SK-N-SH (cell line): ENCODE measurements at regions not wholly inside any gene's neighbourhood (a gene's known extent, or its start where the extent isn't known, plus 50 kb on each side); places are given as distances from the start of the nearest gene placed in this dataset.

Experiments used
- CTCF ChIA-PET: fragments of 300-600, 350-600 bp; formaldehyde crosslinking; extraction: SDS; loops from one replicate; lab custom pipeline; 2021; lab: Yijun Ruan, JAX
- POLR2A ChIA-PET: fragments of 350-600 bp; sonication (Branson Sonifier 250); formaldehyde crosslinking; extraction: SDS; loops from one replicate; lab custom pipeline; 2020; ENCODE audit warnings: antibody characterized with exemption, inconsistent platforms; lab: Yijun Ruan, JAX
- DNase-seq: peaks from one replicate; pipeline ENCODE4 v3.0.0; 2012
- H2AFZ ChIP-seq: fragments of 200-600 bp; sonication (generic); 2 replicates; pipeline ENCODE4 v1.8.1; 2016; ENCODE audit warnings: antibody characterized with exemption, mild to moderate bottlenecking, low read depth
- H3F3A ChIP-seq: fragments of 200-600 bp; sonication (generic); replicated peaks from 2 replicates; pipeline ENCODE3; 2016; ENCODE audit warnings: antibody characterized with exemption, mild to moderate bottlenecking; ENCODE audit not compliant: insufficient read depth
- H3K27ac ChIP-seq, 2 experiments: fragments of 200-500 bp in 1 of 2; fragments of 200-600 bp in 1 of 2; sonication (Bioruptor generic) in 1 of 2; sonication (generic), shearing (Covaris generic) in 1 of 2; 2 replicates each; pipeline versions ENCODE4 v1.5.1 to v1.6.1; 2014 to 2016; ENCODE audit warnings: low read depth in 2 of 2, inconsistent platforms in 1 of 2, low read length in 1 of 2, mild to moderate bottlenecking in 1 of 2, mixed read lengths in 1 of 2
- H3K27me3 ChIP-seq: fragments of 200-600 bp; sonication (generic), shearing (Covaris generic); 2 replicates; pipeline ENCODE4 v1.6.1; 2016; ENCODE audit warnings: mixed run types; ENCODE audit not compliant: insufficient read depth
- H3K36me3 ChIP-seq, 2 experiments: fragments of 200-500 bp in 1 of 2; fragments of 200-600 bp in 1 of 2; sonication (Bioruptor generic) in 1 of 2; sonication (generic) in 1 of 2; replicated peaks in 1 of 2; 2 replicates each; pipeline versions ENCODE3 to v1.5.1; 2014 to 2016; ENCODE audit warnings: low read length in 1 of 2, mild to moderate bottlenecking in 1 of 2; ENCODE audit not compliant: insufficient read depth in 2 of 2, control insufficient read depth in 1 of 2
- H3K4me1 ChIP-seq, 2 experiments: fragments of 200-500 bp in 1 of 2; fragments of 200-600 bp in 1 of 2; sonication (Bioruptor generic) in 1 of 2; sonication (generic), shearing (Covaris generic) in 1 of 2; 2 replicates each; pipeline versions ENCODE4 v1.5.1 to v1.6.1; 2014 to 2016; ENCODE audit warnings: low read depth in 1 of 2, low read length in 1 of 2, mixed run types in 1 of 2; ENCODE audit not compliant: insufficient read depth in 2 of 2, control insufficient read depth in 1 of 2
- H3K4me2 ChIP-seq: fragments of 200-600 bp; sonication (generic), shearing (Covaris generic); 2 replicates; pipeline ENCODE4 v1.6.1; 2017; ENCODE audit warnings: mixed run types
- H3K4me3 ChIP-seq, 2 experiments: fragments of 200-500 bp in 1 of 2; fragments of 200-600 bp in 1 of 2; sonication (Bioruptor generic) in 1 of 2; sonication (generic), shearing (Covaris generic) in 1 of 2; 2 replicates each; pipeline versions ENCODE4 v1.5.1 to v1.8.1; 2014 to 2016; ENCODE audit warnings: low read depth in 2 of 2, inconsistent platforms in 1 of 2, low read length in 1 of 2, mild to moderate bottlenecking in 1 of 2, mixed read lengths in 1 of 2, moderate library complexity in 1 of 2
- H3K79me2 ChIP-seq: fragments of 200-600 bp; sonication (generic); 2 replicates; pipeline ENCODE4 v1.8.1; 2017; ENCODE audit warnings: mild to moderate bottlenecking; ENCODE audit not compliant: insufficient read depth
- H3K9ac ChIP-seq: fragments of 200-600 bp; sonication (generic); 2 replicates; pipeline ENCODE4 v1.6.1; 2017; ENCODE audit warnings: mixed run types
- H3K9me2 ChIP-seq: fragments of 200-600 bp; sonication (generic); 2 replicates; pipeline ENCODE4 v1.6.1; 2017; ENCODE audit warnings: mixed run types
- H3K9me3 ChIP-seq: fragments of 200-600 bp; sonication (generic); 2 replicates; pipeline ENCODE4 v1.6.1; 2017; ENCODE audit warnings: mixed run types, mild to moderate bottlenecking, moderate library complexity
- H4K20me1 ChIP-seq: fragments of 200-600 bp; sonication (generic); 2 replicates; pipeline ENCODE4 v1.6.1; 2017; ENCODE audit warnings: mild to moderate bottlenecking, mixed run types; ENCODE audit not compliant: insufficient read depth
- FOSL2 ChIP-seq: IDR thresholded peaks from 2 replicates; pipeline ENCODE4 v1.4.0; 2012; ENCODE audit warnings: low read depth, mild to moderate bottlenecking, moderate library complexity, borderline replicate concordance
- FOXJ3 ChIP-seq: sonication (generic); formaldehyde crosslinking; IDR thresholded peaks from 2 replicates; pipeline ENCODE4 v1.5.1; 2020; ENCODE audit warnings: mild to moderate bottlenecking, missing genetic modification reagents
- FOXM1 ChIP-seq: IDR thresholded peaks from 2 replicates; pipeline ENCODE4 v1.4.0; 2012; ENCODE audit warnings: low read depth, mild to moderate bottlenecking
- GATA2 ChIP-seq: sonication (generic); formaldehyde crosslinking; IDR thresholded peaks from 2 replicates; pipeline ENCODE4 v1.5.0; 2020; ENCODE audit warnings: mild to moderate bottlenecking, missing genetic modification reagents
- IRF3 ChIP-seq: fragments of 150-350 bp; IDR thresholded peaks from 2 replicates; pipeline ENCODE4 v1.6.1; 2016; ENCODE audit warnings: mild to moderate bottlenecking, low read depth, low read length
- JUND ChIP-seq: IDR thresholded peaks from 2 replicates; pipeline ENCODE4 v1.4.0; 2012
- MAX ChIP-seq: IDR thresholded peaks from 2 replicates; pipeline ENCODE4 v1.4.0; 2012; ENCODE audit warnings: low read depth
- MXI1 ChIP-seq: IDR thresholded peaks from 2 replicates; pipeline ENCODE4 v1.6.1; 2012; ENCODE audit warnings: mild to moderate bottlenecking, low read depth, low read length, improper control_type of control experiment
- NFIC ChIP-seq: IDR thresholded peaks from 2 replicates; pipeline ENCODE4 v1.4.0; 2012; ENCODE audit warnings: borderline replicate concordance
- POLR2AphosphoS5 ChIP-seq: IDR thresholded peaks from 2 replicates; pipeline ENCODE4 v1.6.1; 2012; ENCODE audit warnings: low read depth, low read length
- RCOR1 ChIP-seq: fragments of 150-350 bp; IDR thresholded peaks from 2 replicates; pipeline ENCODE4 v1.6.1; 2017; ENCODE audit warnings: antibody characterized with exemption, low read length
- RXRA ChIP-seq: IDR thresholded peaks from 2 replicates; pipeline ENCODE4 v1.4.0; 2012; ENCODE audit warnings: low read depth, mild to moderate bottlenecking, borderline replicate concordance
- SIN3A ChIP-seq: IDR thresholded peaks from 2 replicates; pipeline ENCODE4 v1.6.1; 2012; ENCODE audit warnings: low read depth, mild to moderate bottlenecking, low read length, moderate library complexity, borderline replicate concordance
- SMC3 ChIP-seq: IDR thresholded peaks from 2 replicates; pipeline ENCODE4 v1.6.1; 2012; ENCODE audit warnings: low read depth, low read length, improper control_type of control experiment
- TAF1 ChIP-seq: IDR thresholded peaks from 2 replicates; pipeline ENCODE4 v1.6.1; 2012; ENCODE audit warnings: low read depth, mild to moderate bottlenecking, low read length, moderate library complexity, borderline replicate concordance
- TEAD4 ChIP-seq: IDR thresholded peaks from 2 replicates; pipeline ENCODE4 v1.4.0; 2012; ENCODE audit warnings: mild to moderate bottlenecking, borderline replicate concordance; ENCODE audit not compliant: insufficient read depth
- USF1 ChIP-seq: IDR thresholded peaks from 2 replicates; pipeline ENCODE4 v1.4.0; 2012; ENCODE audit warnings: low read depth, borderline replicate concordance
- YY1 ChIP-seq: IDR thresholded peaks from 2 replicates; pipeline ENCODE4 v1.4.0; 2012; ENCODE audit warnings: low read depth, mild to moderate bottlenecking
- WGBS: methylation state at CpG from one replicate; pipeline ENCODE4 v1.1.6; 2017; ENCODE audit warnings: low lambda C conversion rate; 5-methylcytosine and 5-hydroxymethylcytosine counted together
- TF ChIP-seq, protein P1 (sequence below): IDR thresholded peaks from 2 replicates; pipeline ENCODE4; 2012

DNA sequence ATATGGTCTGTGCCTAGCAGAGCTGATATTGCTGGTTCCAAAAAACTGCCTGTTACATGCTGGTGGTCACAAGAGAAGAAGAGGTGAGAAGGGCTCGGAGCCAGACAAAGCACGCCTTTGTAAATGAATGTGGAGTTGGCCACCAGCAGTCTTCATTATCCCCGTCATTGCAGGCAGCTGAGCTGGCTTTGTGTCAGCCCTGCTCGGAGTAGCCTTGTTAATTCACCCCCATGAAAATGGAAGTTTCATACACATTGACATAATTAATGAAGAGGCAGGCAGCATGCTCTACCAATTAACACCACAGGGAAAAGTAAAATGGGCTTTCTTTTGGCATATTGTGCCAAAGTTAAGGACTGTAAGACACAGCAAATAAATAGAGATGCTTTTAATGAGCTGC lies 113.7 kb upstream of the RBFOX1 start:
- ChIA-PET POLR2A (no interaction called here), CTCF (no interaction called here)
- Histone ChIP-seq H3K4me1 (no peaks in the 10 kb centered on the region), H3K9me2 (no peaks in the 10 kb centered on the region), H4K20me1 (no peaks in the 10 kb centered on the region), H2AFZ (no peak overlapping the region), H3F3A (no peaks in the 10 kb centered on the region), H3K27ac (no peak overlapping the region), H3K36me3 (no peaks in the 10 kb centered on the region), H3K4me2 (no peak overlapping the region), H3K79me2 (no peaks in the 10 kb centered on the region), H3K4me3 (no peak overlapping the region), H3K9me3 (no peaks in the 10 kb centered on the region), H3K27me3 (no peaks in the 10 kb centered on the region), H3K9ac (no peak overlapping the region)
- WGBS = 11% methylated on average over 4 of the region's 4 CpGs
- TF ChIP-seq YY1 (no peak), MAX (no peak), MXI1 (no peak), RXRA (no peak), GATA2 (no peak), RCOR1 (no peak), FOXJ3 (CRISPR knock-in tag) (no peak), SMC3 (no peak), SIN3A (no peak), FOXM1 (no peak), POLR2AphosphoS5 (no peak), FOSL2 (no peak), USF1 (no peak), IRF3 (no peak), JUND (no peak), TAF1 (no peak)
- TF ChIP-seq, protein P1, sequence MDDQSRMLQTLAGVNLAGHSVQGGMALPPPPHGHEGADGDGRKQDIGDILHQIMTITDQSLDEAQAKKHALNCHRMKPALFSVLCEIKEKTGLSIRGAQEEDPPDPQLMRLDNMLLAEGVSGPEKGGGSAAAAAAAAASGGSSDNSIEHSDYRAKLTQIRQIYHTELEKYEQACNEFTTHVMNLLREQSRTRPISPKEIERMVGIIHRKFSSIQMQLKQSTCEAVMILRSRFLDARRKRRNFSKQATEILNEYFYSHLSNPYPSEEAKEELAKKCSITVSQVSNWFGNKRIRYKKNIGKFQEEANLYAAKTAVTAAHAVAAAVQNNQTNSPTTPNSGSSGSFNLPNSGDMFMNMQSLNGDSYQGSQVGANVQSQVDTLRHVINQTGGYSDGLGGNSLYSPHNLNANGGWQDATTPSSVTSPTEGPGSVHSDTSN = no peak
- no peak for DNase-seq

DNA sequence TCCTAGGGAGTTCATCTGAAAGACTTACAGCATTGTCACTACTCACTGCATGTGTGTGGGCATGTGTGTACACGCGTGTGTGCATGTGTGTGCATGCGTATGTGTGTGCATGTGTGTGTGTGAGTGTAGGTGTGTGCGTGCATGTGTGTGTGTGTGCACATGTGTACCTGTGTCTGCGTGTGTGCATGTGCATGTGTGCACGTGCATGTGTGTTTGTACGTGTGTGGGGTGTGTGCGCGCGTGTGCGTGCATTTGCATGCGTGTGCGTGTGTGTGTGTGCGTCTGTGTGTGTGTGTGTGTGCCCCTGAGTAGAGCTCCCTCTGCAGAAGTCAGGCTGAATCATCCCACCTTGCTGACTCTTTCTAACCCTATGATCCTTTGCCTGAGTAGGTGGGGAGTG lies 114.8 kb upstream of the RBFOX1 start:
- H3F3A ChIP-seq = no peaks in the 10 kb centered on the region
- no peak for TF ChIP-seq TEAD4
- no peak for TF ChIP-seq NFIC
- H3K27me3 ChIP-seq = no peaks in the 10 kb centered on the region
- H3K4me2 ChIP-seq = no peak overlapping the region
- no peak overlapping the region for H2AFZ ChIP-seq
- WGBS = 80% methylated on average over 14 of the region's 14 CpGs
- H3K79me2 ChIP-seq = no peaks in the 10 kb centered on the region
- ChIA-PET POLR2A (no interaction called here), CTCF (no interaction called here)
- no peaks in the 10 kb centered on the region for H3K9me3 ChIP-seq
- H3K4me3 ChIP-seq = no peak overlapping the region
- no peaks in the 10 kb centered on the region for H3K4me1 ChIP-seq
- H3K27ac ChIP-seq = no peak overlapping the region
- no peaks in the 10 kb centered on the region for H4K20me1 ChIP-seq
- no peak overlapping the region for H3K9ac ChIP-seq
- DNase-seq = no peak
- no peaks in the 10 kb centered on the region for H3K9me2 ChIP-seq
- no peaks in the 10 kb centered on the region for H3K36me3 ChIP-seq
